GM21515 (cell line): ENCODE measurements at regions not wholly inside any gene's neighbourhood (a gene's known extent, or its start where the extent isn't known, plus 50 kb on each side); places are given as distances from the start of the nearest gene placed in this dataset.

Experiments
- ATAC-seq: cut with Tn5 transposase; IDR thresholded peaks from one replicate; pipeline ENCODE4 v1.9.1; 2021; ENCODE audit not compliant: unreplicated experiment

DNA sequence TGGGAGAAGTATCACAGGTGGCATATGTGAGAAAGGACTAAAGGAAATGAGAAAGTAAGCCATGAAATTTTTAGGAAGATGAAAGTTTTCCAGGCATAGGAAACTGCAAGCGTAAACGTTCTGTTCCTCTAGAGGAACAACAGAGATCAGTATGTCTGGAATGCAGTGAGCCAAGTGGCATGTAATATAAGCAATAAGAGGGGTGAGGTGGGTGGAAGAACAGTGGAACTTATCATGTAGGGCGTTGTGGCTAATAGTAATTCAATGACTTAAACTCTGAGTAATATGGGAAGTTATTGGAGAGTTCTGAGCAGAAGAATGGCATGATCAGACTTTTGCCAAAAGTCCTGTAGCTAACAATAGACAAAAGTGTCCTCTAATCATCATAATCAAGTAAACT is 902.9 kb downstream of the EPHA3 start:
- ATAC-seq, result no peak

DNA sequence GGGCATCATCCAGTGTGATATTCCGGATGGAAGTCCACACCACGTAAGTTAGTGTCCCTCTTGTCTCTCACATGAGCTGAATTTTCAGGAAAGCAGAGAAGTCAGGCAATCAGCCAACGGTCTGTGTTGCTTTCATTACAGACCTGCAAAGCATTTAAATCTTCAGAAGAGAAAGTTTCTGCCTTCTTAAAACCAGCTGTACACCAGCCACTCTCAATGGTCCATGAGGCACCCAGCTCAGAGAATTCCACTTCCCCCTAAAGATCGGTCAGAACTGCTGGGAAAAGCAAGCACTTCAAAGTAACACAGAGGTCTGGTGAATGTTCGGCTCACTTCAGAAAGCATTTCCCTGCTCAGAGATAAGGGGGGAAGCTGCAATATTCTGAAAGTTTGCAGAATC is 903.7 kb downstream of the EPHA3 start:
- ATAC-seq, result no peak

DNA sequence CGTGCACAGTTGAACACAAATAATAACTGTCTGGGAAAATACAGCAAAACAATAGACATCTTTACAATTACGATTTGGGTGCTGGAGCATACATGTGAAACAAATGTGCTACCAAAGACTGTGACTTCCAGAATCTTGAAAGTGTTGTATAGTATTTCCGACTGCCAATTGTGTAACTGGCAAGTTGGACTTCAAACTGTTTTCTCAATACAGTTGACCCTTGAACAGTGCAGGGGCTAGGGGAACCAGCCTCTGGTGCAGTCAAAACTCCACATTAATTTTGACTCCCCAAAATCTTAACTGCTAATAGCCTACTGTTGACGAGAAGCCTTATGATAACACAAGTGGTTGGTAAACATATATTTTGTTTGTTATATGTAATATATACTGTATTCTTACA is 904.2 kb downstream of the EPHA3 start:
- no peak for ATAC-seq

DNA sequence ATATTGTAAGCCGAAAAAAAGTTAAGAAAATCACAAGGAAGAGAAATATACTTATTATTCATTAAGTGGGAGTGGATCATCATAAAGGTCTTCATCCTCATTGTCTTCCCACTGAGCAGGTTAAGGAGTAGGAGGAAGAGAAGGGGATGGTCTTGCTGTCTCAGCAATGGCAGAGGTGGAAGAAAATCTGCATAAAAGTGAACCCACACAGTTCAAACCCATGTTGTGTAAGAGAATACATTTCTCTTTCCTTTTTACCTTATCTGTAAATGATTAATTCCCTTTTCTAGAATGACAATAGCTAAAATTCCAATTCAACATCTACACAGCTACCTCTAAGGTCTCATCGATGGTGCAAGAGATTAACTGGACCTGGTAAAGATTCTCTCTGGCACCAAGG is 904.6 kb downstream of the EPHA3 start:
- no peak for ATAC-seq

DNA sequence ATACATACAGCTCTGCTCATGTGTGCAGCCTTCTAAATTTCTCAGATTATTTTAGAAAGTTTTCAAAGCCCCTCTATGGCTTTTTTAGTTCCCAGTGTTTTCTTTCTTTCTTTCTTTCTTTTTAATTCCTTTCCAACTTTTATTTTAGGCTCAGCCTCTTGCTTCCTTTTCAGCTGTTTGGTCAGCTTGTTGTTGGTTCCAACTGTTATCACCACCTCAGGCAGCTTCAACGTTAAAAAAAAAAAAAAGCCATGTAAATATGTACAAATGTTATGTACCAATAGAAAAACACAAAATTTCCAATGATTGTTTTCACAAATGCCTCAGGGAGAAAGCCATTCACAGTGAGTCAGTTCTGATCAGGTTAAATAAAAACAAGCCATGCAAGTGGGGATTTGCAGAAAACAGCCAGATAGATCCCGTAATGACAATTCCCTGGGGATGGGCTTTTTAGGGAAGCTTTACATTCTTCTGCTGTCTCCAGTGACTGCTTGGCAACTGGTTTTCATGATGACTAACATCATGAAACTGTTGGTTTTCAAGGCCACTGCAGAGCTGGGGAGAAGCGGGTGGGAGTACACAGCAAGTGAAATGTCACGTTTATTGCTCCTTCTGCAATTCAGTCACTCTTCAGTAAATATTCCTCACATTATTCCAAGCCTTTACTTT is 908.4 kb downstream of the EPHA3 start:
- no peak for ATAC-seq

DNA sequence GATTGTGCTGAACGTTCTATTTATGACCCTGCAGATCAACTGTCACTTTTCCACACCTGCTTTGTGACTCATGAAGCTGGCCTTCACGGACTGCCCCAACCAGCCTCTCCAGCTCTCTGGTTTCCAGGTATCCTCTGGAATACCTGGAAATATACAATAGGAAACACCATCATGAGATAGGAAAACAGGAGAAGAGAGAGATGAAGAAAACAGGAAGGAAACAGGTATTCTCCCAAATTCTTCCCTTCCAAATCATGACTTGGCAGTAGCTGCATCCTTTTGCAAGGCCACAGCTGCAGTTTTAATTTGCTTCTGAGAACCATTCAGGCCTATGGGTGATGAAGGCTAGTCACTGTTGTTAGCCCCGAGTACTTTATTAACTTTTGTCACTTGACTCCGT is 909.1 kb downstream of the EPHA3 start:
- no peak for ATAC-seq

DNA sequence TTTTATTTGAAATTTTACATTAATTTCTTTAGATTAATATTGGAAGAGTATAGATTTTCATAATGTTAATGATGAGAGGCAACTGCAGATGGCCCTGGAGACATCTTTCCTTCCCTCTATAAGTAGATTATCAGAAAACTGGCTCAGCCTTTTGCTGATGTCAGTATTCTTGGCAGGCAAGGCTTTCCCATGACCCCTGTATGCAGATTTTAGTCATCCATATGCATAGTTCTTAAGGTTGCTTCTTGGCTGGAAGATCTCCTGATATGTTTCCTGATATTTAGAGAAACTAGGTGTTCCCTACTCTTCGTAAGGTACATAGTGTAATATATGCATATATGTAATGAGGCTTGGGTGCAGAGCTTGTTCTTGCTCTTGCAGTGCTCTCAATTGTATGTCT is 911.4 kb downstream of the EPHA3 start:
- no peak for ATAC-seq

DNA sequence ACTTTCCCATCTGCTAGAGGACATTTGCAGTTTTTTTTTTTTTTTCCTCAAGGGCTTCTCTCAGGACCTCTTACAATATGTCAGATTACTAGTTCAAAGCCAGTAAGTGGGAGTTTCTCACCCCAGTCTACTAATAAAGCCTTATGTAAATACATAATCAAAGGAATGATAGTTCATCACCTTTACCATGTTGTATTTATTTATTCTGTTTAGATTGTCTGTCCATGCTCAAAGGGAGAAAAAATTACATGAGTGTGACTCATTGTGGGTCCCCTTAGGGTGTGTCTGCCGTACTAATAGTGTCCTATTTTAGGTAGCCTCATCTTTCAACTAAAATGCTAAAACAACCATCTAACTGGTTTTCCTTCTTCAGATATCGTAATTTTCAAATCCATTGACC is 917.6 kb downstream of the EPHA3 start:
- ATAC-seq, result no peak

DNA sequence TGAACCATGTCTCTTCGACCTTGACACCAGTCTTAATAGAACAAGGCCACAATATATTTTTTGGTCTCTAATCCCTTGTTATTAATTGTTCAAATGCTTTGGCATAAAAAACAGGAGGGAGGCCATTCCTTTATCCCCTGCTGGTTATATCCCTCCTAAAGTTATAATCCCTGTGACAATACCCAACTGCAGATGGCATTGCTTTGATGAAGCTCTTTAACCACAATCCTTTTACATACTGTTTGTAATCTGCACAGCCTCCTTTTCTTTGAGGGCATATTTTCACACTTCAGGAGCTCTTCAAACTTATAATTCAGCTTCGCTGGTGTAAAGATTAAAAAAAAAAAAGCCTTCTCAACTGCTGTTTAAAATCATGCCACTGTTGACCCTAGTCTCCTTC is 919.0 kb downstream of the EPHA3 start:
- no peak for ATAC-seq

DNA sequence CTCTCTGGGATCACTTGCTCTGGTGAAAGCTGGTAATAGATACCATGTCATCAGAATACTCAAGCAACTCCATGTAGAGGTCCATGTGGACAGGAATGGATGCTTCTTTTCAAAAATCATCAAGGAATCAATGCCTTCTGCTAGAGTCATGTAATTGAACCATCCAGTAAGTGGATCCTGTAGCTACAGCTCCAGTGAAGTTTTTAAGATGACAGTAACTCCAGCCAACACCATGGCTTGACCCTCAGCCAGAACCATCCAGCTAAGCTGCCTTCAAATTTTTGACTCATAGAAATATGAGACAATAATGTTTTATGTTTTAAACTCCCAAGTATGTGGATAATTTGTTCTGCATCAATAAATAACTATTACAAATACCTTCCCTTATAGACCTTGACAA is 923.7 kb downstream of the EPHA3 start:
- no peak for ATAC-seq

DNA sequence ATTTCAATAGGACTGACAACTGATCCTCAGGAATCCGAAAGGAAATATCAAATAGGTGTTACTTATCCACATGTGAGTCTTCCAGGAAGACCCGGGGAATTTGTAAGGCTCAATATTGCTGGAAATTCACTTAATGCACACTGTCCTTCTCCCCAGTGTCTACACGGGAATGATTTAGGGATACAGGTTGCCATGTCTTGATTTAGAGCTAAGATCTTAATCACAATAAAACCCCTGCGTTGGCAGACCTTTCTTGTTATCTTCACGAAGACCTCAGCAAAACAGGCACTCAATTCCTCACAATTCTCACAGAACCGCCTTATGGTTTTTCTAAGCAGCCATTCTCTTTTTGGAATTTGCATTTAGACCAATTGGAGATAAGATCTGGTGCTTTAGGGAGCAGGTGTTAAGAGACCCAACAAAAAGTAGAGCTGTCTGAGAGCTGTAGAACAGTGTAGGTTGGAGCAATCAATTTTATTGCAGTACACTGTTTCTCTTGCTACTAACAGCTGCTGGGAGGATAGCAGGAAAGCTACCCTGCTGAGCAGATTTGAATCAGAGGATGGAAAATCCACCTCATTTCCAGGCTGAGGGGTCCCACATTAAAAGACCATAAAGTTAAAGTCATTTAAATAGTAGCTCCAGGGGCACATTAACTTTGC is 925.7 kb downstream of the EPHA3 start:
- no peak for ATAC-seq

DNA sequence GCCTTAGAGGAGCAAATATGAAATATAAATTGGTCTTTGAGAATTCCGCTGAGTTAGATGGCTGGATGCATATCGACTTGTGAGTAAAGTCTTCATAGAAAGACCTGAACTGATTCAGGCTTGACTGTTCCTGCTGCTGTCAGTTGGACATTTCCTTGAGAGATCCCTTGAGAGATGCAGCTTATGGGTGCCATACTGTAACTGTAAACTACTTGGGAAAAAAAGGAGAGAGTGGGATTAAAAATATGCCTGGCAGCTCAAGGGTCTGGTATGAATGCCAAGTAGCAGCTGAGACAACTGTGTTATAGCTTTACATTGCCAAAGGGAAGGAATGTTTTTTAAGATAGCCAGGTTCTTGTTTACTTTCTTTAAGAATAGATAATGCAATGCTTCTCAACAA is 926.6 kb downstream of the EPHA3 start:
- ATAC-seq, result no peak

DNA sequence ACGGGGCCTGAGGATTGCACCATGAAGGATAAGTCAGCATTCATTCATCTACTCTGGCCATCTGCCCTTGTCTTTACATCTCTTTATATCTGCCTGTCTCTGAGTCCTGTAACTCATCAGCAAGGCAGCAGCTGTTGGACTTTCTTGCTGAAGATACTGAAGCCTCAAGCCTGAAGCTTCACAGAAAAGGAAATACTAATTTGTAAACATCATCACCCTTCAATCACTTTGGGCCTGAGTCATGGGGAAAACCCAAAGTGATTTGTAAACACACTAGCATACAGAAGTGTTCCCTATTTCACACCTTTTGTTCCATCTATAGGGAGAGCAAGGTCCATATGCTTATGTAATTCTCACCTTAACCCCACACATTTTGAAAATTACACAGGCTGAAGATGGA is 928.2 kb downstream of the EPHA3 start:
- ATAC-seq, result no peak

DNA sequence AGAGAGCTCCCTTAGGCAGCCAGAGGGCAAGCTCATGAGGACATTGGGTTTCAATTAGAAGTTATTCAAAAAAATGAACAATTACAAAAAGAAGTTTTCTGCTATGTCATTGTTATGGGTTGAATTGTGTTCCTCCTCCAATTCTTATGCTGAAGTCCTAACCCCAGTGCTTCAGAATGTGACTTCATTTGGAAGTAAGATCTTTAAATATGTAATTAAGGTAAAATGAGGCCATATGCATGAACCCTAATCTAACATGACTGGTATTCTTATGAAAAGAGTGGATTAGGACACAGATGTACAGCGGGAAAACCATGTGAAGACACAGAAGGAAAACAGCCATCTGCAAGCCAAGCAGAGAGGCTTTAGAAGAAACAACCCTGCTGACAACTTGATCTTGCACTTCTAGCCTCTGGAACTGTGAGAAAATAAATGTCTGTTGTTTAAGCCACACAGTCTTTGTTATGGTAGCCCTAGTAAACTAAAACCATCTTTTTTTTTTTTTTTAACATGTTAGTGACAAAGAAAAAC is 929.6 kb downstream of the EPHA3 start:
- ATAC-seq, result no peak

DNA sequence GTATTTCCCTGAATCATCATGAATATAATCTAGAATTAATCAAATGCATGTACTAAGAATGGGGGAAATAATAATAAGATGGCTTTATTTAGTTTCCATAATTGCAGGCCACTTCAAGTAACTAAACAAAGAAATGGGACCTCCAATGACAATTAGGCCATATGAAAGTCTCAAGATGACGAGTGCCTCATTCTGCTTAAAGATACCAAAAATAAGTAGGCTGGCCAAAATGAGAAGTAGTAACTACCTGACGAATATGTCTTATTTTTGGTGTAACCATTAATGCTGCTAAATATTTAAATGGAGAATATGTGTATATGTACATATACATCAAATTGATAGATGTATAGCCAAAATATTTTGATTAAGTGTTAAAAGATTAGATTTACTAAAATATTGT is 932.6 kb downstream of the EPHA3 start:
- ATAC-seq, result no peak

DNA sequence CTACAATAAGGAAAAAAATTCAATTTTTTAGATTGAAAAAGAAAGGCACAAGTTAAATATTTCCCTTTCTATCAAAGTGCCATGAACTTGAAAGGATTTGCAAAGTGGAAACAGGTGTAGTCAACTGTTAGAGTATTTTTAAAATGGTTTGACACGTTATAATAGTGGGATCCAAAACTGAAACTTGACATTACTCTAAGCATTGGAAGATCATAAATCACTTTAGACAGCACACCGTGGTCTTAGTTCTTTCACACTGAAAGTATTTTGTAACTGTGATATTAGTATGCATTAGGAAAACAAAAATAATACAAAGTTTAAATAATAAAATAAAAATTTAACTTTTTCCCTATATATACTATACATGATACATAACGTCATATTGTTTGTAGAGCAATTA is 933.1 kb downstream of the EPHA3 start:
- ATAC-seq, result no peak

DNA sequence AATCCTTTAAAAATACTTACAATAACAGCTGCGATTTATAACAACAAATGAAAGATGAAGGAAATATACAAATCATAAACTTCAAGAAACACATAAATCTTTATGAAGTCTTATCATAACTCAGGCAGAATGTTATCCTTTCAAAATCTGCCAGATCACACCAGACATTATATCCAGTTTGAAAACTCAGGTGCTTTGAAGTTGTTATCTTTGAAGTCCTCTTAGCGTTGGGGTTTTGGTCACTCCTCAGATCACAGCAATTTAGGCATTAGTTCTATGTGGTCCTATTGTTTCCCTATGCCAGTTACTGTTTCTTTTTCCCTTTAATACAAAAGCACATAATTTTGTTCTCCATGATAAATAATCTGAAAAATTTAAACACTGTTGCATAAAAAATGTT is 934.6 kb downstream of the EPHA3 start:
- no peak for ATAC-seq

DNA sequence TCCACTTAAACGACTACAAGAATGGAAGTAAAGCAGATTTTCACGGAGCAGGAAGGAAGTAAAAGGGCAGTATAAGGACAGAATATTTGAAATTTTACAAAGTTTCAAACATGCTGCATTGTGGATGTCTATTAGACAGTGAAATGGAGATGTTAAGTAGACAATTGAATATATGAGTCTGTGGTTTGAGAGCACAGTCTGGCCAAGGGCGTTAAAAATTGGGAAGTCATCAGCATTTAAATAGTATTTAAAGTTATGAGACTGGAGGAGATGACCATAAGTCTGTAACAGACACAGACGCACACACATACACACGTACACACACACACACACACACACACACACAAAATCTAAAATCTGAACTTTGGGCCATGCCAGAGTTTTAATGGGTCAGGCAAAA is 935.9 kb downstream of the EPHA3 start:
- no peak for ATAC-seq

DNA sequence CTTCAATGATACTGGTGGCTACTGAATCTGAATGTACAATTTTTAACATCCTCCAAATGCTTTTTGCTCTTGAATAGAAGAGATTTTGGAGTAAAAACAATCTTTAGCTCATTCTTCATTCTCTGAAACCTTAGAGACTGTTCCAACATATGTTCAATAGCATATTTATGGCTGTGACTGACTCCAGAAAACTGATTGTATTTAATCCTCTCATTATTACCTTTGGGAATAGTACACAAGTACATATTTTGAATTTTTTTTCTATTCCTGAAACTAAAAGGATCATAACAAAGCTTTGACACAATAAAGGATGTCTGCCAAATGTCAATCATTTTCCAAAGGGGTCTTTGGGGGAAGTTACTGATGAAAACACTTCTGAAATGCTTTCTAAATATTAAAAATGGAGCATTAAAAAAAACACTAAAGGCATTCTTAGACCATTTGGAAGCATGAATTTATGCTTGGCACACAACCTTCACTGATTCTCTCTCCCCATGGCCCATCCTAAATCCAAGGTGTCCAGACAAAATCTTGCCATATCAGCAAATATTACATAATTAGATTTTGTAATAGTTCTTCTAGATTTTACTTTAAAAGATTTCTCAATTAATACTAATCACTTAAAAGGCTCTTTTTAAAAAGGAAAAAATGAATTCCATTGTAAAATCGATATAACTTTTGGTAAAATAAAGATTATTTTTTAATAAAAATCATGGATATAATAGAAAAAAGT is 936.8 kb downstream of the EPHA3 start:
- ATAC-seq, result no peak

DNA sequence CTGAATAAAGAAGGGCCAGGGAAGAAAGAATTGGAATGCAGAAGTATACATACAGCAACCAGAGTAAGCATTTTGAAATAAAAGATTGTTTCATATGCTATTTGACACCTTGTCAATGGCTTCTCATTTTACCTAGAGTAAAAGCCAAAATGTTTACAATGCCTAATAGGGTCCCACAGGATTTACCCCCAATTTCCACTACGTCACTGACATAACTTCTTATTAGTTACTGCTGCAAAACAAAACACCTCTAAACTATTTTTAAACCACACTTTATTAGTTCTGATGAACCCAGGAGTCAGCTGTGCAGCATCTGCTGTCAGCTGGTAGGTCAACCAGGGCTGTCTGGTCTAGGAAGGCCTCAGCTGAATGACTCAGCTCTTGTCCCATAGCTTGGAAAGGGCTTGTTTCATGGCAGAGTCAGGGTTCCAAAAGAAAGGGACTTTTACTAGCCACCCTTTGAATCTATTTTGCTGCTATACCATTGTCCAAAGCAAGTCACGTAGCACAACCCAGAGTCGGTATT is 945.1 kb downstream of the EPHA3 start:
- no peak for ATAC-seq

DNA sequence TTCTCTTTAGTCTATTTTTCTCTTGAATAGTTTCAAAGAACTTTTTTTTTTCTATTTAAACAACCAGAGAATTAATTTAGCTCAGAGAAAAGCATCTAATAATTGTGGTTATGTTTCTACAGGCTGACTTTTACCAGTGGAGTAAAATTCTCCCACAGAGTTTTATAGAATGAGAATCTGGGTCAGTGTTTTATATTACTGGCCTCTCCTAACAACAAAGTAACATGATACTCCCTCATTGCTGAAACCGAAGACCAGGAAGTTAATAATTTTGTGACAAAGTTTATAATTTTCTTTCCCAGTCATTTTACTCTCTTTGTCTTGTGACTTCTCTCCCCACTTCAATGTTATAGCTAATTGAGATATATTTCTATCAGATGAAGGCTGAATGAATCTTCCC is 946.9 kb downstream of the EPHA3 start:
- no peak for ATAC-seq

DNA sequence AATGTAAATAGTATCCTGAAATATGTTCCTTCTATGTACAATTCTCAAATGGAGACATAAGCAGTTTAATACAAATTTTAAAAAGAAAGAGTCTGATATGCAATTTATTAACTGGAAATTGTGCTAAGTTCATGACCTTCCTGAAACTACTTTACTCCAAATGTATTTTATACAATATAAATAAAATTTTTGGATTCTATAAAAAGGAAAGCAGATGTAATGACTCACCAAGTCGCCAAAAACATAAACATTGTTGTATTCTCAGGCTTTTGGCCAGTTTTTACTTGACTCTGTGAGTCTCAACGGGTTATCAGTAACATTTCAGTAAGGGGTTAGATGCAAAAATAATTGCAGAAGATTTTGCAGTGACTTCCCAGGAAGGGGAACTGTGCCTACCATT is 948.2 kb downstream of the EPHA3 start:
- ATAC-seq, result no peak
